ENCODE measurements at regions not wholly inside any gene's neighbourhood (a gene's known extent, or its start where the extent isn't known, plus 50 kb on each side); places are given as distances from the start of the nearest gene placed in this dataset.
"Not testable (repeated sequence)": the region's sequence is repeated elsewhere in the genome, so short reads cannot be mapped to it uniquely, and the experiment has no call there.

DNA sequence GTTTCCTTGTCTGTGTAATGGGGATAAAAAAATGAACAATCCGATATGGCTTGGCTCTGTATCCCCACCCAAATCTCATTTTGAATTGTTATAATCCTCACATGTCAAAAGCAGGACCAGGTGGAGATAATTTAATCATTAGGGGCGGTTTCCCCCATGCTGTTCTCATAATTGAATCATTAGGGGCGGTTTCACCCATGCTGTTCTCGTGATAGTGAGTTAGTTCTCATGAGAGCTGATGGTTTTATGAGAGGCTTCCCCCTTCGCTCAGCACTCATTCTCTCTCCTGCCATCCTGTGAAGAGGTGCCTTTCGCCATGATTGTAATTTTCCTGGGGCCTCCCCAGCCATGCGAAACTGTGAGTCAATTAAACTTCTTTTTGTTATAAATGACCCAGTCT is 633.5 kb downstream of the RAPGEF2 start:
- no peak for DNase-seq (ENCODE audit: low spot score)

DNA sequence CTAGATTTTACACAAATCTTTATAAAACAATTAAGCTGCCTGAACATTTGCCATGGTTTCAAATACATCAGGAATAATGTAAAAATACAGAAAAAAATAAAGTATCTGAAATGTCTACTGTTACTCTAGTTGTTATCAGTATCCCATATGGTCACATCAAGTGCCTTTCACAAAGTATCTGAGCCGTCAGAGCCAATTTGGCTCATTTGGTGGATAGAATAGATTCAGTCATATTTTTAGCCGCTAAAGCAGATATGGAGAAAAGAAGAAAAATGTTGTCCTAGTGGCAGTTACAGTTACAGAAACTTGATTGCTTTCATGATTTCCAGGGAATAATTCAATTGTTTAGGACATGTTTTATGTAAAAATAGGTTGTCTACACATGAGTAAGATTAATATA is 641.1 kb downstream of the RAPGEF2 start:
- no peak for DNase-seq (ENCODE audit: low spot score)

DNA sequence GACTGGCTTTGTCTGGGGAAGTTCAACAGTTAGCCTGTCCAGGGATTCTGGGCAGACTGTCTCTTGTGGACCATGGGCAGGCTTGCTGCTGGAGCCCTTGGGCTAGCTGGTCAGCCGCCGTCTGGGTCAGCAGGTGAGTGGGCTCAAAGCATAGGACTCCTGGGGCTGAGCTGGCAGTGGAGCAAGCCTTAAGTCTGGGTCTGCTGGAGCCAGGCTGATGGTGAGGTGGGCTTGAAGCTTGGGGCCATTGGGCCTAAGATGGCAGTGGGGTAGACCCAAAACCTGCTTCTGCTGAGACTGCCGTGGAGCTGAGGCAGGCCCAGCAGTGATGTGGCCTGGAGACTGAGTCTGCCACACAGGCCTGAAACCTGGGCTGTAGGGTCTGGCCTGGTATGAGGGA is 645.1 kb downstream of the RAPGEF2 start:
- no peak for DNase-seq (ENCODE audit: low spot score)

DNA sequence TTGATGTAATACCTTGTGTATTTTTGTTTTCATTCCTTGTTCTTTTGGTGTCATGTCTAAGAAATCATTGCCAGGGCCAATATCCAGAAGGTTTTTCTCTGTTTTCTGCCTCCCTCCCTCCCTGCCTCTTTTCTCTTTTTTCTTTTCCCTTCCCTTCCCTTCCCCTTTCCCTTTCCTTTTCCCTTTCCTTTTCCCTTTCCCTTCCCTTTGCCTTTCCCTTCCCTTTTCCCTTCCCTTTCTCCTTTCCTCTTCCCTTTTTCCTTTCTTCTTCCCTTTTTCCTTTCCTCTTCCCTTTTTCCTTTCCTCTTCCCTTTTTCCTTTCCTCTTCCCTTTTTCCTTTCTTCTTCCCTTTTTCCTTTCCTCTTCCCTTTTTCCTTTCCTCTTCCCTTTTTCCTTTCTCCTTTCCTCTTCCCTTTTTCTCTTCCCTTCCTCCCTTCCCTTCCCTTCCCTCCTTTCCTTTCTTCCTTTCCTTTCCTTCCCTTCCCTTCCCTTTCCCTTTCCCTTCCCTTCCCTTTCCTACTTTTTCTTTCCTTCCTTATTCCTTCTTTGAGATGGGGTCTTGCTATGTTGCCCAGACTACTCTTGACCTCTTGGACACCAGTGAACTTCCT is 646.1 kb downstream of the RAPGEF2 start:
- DNase-seq (ENCODE audit: low spot score) = no peak

DNA sequence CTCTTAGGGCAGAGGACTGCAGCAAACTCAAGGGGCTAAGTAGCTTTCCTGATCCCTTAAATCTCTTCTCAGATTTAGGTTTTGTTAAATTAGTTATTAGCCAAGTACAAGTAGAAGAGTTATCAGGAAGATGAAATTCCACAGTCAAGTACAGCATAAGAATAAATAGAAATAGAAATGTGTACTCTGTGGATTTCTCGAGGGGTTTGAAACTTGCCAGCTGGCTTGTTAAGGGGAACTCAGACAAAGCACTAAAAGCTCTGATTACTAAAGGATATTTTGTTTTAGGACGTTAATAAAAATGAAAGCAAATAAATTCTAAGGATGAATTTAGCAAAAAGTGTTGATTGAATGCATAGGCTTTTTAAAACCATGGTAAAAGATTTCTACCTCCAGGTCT is 654.6 kb downstream of the RAPGEF2 start:
- DNase-seq (ENCODE audit: low spot score) = no peak

DNA sequence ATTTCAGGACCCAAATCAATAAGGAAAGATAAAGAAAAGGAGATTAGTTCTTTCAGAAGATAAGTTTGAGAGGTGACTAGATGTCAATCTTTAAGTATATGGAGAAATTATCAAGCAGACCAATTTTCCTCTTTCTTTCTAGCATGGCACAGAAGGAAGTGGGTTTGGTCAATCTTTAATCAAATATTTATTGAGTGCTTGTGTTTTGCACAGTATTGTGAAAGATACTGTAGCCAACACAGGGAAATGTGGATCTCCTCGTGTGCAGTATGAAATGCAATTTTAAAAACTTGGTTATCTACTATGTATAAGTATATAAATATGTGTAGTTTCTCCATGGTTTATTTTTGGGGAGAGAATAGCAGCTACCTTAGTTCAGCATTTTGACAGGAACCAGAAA is 655.2 kb downstream of the RAPGEF2 start:
- no peak for DNase-seq (ENCODE audit: low spot score)

DNA sequence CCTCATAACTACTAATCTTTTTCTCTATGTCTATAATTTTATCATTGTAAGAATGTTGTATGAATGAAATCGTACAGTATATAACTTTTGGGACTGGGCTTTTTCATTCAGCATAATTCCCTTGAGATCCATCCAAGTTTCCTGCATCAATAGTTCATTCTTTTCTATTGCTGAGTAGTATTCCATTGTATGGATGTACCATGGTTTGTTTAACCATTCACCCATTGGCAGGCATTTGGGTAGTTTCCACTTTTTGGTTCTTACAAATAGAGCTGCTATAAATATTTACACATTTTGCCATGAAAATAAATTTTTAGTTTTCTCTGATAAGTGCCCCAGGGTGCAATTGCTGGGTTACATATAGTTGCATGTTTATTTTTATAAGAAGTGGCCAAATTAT is 659.8 kb downstream of the RAPGEF2 start:
- DNase-seq (ENCODE audit: low spot score) = no peak

DNA sequence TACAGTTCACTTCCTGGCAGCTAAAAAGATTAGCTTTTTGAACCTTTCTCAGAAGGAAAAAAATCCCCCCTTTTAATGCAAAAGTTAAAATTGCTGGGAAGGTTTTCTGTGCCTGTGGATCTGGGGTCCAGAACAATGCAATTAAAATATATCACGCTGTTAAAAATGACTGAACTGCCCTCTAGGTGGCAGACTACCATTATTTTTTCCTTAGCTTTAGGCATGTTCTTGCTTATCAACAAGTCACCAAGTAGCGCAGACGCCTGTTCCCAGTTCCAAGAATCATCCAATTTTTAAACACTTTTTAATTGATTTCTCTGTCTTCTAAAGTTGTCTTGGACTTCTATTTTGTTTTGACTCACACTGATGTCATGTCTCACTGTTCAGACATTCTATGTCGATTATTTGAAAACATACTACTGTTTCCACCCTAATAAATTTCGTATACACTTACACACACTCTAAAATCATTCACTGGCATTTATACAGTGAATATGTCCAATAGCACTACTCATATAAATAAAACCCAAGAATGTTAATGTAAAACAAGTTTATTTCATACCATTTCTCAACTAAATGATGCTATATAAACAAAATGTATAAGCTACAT is 661.6 kb downstream of the RAPGEF2 start:
- no peak for DNase-seq (ENCODE audit: low spot score)

DNA sequence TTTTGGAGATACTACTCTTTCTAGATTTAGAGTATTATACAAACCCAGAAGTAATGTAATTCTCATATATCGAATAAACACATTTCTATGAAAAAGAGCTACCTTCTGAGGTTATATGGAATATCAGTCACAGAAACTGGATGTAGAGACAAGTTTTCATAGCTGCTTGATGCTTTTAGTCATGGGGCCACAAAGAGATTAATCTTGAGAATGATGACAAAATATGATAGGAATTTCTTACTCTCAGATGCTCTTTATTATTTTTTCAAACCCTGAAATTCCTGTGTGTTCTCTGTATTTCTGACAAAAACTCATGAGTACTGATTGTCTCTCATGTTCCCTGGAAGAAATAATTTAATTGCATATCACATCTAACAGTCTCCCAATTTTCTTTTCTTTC is 662.5 kb downstream of the RAPGEF2 start:
- DNase-seq (ENCODE audit: low spot score) = no peak

DNA sequence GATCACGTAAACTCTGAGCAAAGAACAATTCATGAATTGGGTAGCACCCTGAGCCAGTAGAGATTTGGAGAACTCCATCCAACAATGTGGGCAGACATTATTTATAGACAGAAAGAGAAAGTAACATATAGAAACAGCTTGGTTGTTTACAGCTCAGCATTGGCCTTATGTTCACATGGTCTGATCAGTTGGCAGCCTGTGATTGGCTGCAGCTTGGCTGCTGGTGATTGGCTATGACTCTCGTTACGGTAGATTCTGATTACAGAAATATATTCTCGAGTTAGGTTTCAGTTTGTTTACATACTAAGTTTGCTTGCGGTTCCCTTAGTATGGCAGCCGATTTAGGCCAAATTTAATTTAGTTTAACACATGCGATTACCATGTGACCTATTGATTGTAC is 663.4 kb downstream of the RAPGEF2 start:
- no peak for DNase-seq (ENCODE audit: low spot score)

DNA sequence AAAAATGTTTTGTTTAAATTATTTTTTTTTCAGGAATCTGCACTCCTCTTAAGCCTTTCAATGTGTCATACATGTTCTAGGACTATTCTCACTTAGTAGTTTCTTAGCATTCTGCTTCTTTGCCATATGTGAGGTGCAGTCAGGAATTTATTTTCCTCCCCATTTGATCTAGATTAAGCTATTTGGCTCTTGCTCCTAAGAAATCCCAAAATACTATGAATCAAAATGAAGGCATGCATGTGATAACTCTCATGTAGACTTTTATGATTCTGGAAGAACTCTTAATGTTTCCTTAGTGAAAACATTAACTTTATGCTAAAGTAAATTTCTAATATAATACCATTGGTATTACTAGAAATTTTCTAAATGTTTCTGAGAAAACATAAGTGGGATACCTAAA is 664.5 kb downstream of the RAPGEF2 start:
- DNase-seq (ENCODE audit: low spot score) = no peak

DNA sequence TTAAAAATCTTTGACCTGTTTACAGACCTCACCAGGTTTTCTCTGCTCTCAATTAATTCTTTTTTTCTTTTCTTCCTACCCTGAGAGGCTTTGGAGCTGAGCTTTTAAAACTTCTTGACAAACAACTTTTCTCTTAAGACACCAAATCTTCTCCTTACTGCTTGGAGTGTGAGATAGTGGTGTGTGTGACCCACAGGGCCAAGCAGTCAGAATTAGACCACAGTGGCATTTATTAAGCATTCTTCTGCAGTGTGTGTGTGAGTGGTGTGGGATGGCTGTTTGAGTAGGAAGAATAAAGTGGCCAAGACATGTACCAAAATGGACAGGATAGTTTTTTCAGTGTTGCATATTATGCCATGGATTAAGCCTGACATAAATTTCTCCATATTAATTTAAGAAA is 665.1 kb downstream of the RAPGEF2 start:
- no peak for DNase-seq (ENCODE audit: low spot score)

DNA sequence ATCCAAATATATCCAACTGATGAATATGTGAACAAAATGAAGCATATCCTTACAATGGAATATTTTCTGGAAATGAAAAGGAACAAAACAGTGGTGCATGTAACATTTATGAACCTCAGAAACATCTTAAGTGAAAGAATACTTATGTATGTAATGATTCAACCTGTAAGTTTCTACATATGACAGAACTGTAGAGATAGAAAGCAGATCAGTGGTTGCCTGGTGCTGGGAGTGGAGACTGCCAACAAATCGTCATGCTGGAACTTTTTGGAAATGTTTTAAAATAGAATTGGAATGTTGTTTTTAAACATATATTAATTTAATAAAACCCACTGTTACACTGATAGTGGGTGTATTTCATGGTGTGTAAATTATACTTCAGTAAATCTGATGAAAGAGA is 667.5 kb downstream of the RAPGEF2 start:
- no peak for DNase-seq (ENCODE audit: low spot score)

DNA sequence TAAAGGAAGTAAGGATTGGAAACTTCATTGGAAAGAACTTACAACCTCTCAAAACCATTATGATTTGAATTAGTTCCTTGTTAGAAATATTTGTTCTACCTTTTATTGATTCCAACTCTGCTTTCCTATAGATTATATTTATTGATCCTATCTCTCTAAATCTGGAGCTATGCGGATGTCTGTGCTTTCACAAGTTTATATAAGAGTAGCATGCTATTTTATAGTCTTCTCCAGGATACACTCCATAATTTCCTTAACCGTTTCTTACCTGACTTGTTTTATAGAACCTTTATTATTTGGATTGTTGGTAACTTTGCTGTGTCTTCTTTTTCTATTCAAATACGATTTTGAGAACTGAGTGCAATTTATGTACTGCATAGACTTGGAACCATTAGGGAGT is 668.1 kb downstream of the RAPGEF2 start:
- no peak for DNase-seq (ENCODE audit: low spot score)

DNA sequence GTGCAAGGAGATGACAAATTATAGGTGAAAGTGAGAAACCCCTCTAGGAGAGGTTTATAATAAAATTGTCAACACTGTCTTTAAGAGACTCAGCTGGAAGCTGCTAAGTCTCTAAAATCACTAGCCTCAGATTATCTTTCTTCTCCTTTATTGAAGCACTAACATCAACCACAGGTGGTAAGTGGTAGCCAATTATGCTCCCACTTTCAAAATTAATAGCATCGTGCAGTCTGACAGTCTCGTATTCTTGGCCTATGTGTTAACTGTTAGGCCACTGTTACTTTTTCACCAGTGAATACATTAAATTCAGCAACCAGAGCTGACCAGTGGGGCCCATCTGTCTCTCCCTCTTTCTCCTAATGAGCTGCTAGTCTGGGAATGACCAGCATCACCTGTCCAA is 674.1 kb downstream of the RAPGEF2 start:
- no peak for DNase-seq (ENCODE audit: low spot score)

DNA sequence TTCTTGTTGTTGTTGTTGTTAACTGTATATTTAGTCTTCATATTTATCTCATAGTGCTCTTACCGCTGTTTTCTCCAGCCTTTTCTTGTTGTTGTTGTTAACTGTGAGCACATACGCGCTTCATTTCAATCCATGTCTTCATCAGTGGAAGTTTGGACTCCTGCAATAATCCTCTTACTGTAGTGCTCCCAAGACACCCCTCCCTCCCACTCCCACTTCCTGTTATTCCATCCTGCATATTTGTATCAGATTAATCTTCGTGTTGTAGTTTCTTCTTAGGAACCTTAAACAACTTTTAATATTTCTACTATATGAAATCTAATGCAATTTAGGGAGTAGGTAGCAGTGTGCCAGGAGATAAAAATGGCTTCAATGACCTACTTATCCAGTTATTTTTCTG is 674.8 kb downstream of the RAPGEF2 start:
- no peak for DNase-seq (ENCODE audit: low spot score)

DNA sequence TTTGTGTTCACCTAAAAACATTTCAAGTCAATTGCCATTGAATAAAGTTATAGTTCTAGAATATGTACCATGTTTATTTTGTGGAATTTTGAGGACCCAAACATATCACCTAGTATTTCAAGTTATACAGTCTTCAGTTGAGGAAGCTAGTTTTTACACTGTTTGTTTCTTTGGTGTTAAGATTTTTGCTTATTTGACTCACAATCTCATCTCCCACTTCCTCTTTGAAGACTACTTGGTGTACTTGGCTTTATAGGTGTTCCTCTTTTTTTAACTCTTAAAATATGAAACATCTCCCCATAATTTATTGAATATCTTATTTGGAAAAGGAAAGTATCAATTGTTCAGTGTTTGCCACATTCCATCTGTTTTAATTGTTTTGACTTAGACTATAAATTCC is 675.4 kb downstream of the RAPGEF2 start:
- DNase-seq (ENCODE audit: low spot score) = no peak

DNA sequence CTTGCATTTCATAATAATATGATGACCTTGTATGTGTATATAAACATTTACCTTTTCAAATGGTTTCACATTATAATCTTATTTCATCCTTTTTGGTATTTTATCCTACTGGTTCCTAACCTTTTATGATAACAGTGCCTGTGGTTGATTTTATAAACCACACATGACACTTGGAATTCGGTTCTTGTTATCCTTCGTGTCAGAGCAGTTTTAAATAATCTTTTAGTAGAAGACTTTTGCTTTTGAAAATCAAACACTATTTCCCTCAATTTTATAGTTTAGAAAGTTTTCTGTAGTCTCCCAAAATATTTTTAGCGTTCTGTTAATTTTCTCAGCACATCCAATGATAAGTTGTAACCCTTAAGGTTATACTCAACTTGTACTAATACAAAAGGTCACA is 676.8 kb downstream of the RAPGEF2 start:
- no peak for DNase-seq (ENCODE audit: low spot score)

DNA sequence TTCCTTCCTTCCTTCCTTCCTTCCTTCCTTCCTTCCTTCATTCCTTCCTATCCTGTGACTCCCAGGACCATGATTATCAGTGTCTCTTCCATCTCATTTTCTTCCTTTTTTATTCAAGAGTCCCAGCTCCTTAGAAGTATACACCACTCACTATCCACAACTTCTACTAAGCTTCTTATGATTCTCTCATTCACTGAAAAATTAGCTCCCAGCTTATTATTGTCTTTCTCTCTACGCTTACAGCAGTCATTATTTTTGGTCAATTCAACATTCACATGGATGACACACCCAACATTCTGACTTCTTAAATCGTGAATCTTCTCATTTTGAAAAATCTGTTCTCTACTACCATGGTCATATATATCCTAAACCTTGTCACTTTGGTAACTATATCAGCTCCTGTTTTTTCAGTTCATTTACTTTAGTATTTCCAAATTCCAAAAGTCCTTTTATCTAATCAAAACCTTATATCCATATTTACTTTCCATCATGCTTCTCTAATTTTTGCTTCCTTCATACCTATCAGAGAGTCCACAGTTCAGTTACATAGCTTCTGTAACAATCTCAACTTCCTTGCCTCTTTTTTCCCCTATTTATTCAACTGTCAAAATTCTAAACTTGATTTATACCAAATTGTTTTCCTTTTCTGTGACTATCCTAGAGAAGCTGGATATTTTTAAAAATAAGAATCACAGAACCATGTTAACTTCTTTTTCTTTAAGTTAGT is 677.5 kb downstream of the RAPGEF2 start:
- no peak for DNase-seq (ENCODE audit: low spot score)

DNA sequence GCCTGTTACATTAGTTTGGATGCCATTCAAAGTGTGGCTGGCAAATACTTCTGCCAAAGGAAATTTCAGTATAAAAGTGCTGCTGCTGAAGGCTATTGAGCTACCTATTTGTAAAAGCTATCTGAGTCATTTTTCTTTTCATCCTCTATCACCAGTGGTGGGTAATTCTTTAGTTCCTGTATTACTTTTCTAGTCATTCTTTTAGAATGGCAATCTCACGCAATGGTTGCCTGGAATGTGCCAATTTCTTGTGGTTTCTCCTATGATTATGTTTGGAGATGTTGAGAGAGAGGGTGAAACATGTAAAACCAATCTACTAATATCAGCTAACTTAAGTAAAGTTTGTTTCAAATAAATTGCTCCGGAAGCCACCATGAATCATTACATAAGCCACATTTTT is 685.0 kb downstream of the RAPGEF2 start:
- no peak for DNase-seq (ENCODE audit: low spot score)

DNA sequence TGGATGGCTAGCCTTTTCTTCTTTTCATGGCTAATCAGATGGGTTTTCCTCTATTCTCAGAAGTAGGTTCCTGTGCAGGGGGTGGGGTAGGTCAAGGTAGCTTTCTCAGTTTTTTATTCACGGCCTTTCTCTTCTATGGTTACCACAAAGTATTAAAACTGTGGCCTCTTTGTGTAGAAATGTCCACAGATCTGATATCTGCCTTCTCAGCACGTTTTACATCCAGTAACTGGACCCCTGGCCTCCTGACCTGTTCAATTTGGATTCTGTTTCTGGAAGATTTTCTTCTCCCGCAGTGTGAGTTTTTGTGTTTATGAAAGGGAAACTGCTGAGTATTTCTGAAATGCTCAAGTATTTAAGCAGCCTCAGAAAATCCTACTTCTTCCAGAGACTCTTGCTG is 688.5 kb downstream of the RAPGEF2 start:
- DNase-seq (ENCODE audit: low spot score) = no peak

DNA sequence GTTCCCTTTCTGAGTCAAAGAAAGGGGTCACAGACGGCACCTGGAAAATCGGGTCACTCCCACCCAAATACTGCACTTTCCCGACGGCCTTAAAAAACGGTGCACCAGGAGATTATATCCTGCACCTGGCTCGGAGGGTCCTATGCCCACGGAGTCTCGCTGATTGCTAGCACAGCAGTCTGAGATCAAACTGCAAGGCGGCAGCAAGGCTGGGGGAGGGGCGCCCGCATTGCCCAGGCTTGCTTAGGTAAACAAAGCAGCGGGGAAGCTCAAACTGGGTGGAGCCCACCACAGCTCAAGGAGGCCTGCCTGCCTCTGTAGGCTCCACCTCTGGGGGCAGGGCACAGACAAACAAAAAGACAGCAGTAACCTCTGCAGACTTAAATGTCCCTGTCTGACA is 701.7 kb downstream of the RAPGEF2 start:
- DNase-seq (ENCODE audit: low spot score) = not testable (repeated sequence)

DNA sequence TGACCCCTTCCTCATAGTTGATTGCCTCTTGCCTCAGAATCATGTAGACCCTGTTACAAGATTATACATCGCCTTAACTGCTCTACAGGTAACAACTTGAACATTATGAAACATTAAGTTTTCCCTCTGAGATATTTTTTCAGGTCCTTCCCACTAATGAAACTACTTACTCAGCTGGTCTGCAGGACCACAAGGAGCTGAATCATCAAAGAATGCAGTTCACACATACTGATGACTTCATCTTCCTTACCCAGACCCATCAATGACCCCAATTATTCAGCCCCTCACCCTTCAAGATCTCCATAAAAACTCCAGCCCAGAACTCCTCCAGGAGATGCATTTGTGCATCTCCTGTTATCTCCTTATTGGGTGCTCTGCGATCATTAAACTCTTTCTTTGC is 720.9 kb downstream of the RAPGEF2 start:
- DNase-seq (ENCODE audit: low spot score) = no peak

DNA sequence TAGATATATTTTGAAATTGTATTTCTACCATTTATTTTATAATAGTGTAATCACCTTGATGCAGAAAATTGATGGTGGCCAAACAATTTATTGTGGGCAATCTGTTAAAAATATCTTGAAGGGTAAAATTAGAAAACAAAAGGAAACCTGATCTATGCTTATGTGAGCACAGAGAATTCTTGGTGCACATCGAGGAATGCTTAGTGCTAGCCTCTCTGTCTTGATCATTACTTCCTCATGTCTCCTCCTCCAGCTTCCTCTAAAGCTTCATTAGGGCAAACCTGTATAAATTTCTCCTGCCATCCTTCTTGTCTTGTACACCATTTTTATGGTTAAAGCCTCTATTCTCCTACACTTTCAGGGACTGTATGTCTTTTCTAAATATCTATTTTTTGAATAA is 725.8 kb downstream of the RAPGEF2 start:
- DNase-seq (ENCODE audit: low spot score) = no peak
